ENCODE measurements at regions not wholly inside any gene's neighbourhood (a gene's known extent, or its start where the extent isn't known, plus 50 kb on each side); places are given as distances from the start of the nearest gene placed in this dataset.

DNA sequence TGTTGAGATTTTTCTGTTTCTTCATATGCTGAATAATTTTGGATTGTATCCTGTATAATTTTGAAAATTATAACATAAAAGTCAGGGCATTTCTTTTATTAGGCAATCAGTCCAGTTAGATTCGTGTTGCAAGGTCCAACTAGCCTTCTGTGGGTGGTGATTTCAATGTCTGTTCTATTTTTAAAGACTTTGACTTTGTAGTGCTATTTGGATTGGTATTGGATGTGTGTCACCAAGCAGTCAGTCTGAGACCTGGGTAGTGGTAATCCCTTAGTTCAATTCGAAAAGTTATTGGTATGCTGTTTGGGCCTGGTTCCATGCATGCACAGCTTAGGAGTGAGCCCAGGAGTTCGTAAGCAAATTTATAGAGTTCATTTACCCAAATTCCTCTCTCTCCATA, 82.2 kb downstream of the EPDR1 start:
- Histone ChIP-seq H3K27ac (replicated peaks; ENCODE audit: low read length) (no peak overlapping the region), H3K36me3 (replicated peaks in 1 of 2; ENCODE audit: control insufficient read depth in 2 of 2, insufficient read depth in 2 of 2, low read length in 2 of 2) (no peaks in the 10 kb centered on the region), H4K91ac (ENCODE audit: low read depth, low read length, poor library complexity) (no peak overlapping the region), H3K9me3 (replicated peaks in 1 of 2; ENCODE audit: control insufficient read depth in 2 of 2, insufficient read depth in 1 of 2, low read depth in 1 of 2, low read length in 2 of 2) (no peaks in the 10 kb centered on the region), H3K4ac (ENCODE audit: low read length) (no peak overlapping the region), H2BK15ac (ENCODE audit: low read length) (no peak overlapping the region), H2BK120ac (ENCODE audit: low read depth, low read length) (no peak overlapping the region), H3K4me2 (ENCODE audit: insufficient read depth, low read length, poor library complexity, severe bottlenecking) (no peak overlapping the region), H3K9ac (ENCODE audit: low read depth, low read length, poor library complexity) (no peak overlapping the region), H2AK5ac (ENCODE audit: low read depth, low read length) (no peak overlapping the region), H3K4me1 (ENCODE audit: control insufficient read depth in 2 of 2, insufficient read depth in 1 of 2, low read depth in 1 of 2, low read length in 2 of 2) (no peaks in the 10 kb centered on the region), H3K4me3 (ENCODE audit: low read length in 2 of 2) (no peak overlapping the region), H2BK12ac (ENCODE audit: low read length) (no peak overlapping the region), H2BK5ac (ENCODE audit: low read length) (no peak overlapping the region), H3K18ac (ENCODE audit: low read length) (no peak overlapping the region), H4K8ac (ENCODE audit: low read depth, low read length) (no peak overlapping the region), H2AFZ (ENCODE audit: low read length) (no peak overlapping the region), H3K79me1 (ENCODE audit: low read depth, low read length) (no peaks in the 10 kb centered on the region), H3K27me3 (ENCODE audit: control insufficient read depth in 3 of 3, insufficient read depth in 3 of 3, low read depth in 1 of 3, low read length in 3 of 3) (no peaks in the 10 kb centered on the region), H3K23ac (ENCODE audit: low read depth, low read length, poor library complexity) (no peak overlapping the region), H3K14ac (ENCODE audit: low read length) (no peak overlapping the region)
- no peak for DNase-seq (ENCODE audit: low spot score)
- no CpG with 5 or more reads among the region's 3 CpGs for WGBS, 2 donors (ENCODE audit: extremely low coverage in 2 of 2, insufficient read length in 2 of 2, insufficient replicate concordance in 1 of 2)

DNA sequence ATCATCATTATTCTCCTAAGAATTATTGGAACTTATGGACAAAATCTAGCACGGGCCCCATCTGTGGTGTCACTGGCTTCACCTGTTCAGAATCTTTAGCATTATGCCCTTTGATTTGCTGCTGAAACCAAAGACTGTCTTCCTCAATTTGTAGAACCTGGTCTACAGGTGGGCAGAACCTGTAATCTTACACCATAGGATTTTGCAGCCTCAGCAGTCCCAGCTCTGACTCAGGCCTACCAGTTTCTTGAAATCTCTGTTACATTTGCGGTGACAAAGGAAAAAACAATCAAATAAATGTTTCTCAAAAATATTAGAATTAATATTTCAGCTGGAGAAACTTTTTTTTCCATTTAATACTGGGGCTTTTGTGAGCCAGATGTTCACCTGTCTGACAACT, 86.1 kb downstream of the EPDR1 start:
- H3K23ac ChIP-seq (ENCODE audit: low read depth, low read length, poor library complexity) = no peak overlapping the region
- no peak for DNase-seq (ENCODE audit: low spot score)
- H3K9ac ChIP-seq (ENCODE audit: low read depth, low read length, poor library complexity) = no peak overlapping the region
- no peak overlapping the region for H4K91ac ChIP-seq (ENCODE audit: low read depth, low read length, poor library complexity)
- H4K8ac ChIP-seq (ENCODE audit: low read depth, low read length) = no peak overlapping the region
- no peak overlapping the region for H3K4me3 ChIP-seq (ENCODE audit: low read length in 2 of 2)
- no CpG with 5 or more reads among the region's 2 CpGs for WGBS, 2 donors (ENCODE audit: extremely low coverage in 2 of 2, insufficient read length in 2 of 2, insufficient replicate concordance in 1 of 2)
- H3K14ac ChIP-seq (ENCODE audit: low read length) = no peak overlapping the region
- no peaks in the 10 kb centered on the region for H3K4me1 ChIP-seq (ENCODE audit: control insufficient read depth in 2 of 2, insufficient read depth in 1 of 2, low read depth in 1 of 2, low read length in 2 of 2)
- H3K4me2 ChIP-seq (ENCODE audit: insufficient read depth, low read length, poor library complexity, severe bottlenecking) = no peak overlapping the region
- no peak overlapping the region for H2BK5ac ChIP-seq (ENCODE audit: low read length)
- H2AFZ ChIP-seq (ENCODE audit: low read length) = no peak overlapping the region
- no peak overlapping the region for H2BK15ac ChIP-seq (ENCODE audit: low read length)
- H3K36me3 ChIP-seq (replicated peaks in 1 of 2; ENCODE audit: control insufficient read depth in 2 of 2, insufficient read depth in 2 of 2, low read length in 2 of 2) = no peaks in the 10 kb centered on the region
- no peaks in the 10 kb centered on the region for H3K9me3 ChIP-seq (replicated peaks in 1 of 2; ENCODE audit: control insufficient read depth in 2 of 2, insufficient read depth in 1 of 2, low read depth in 1 of 2, low read length in 2 of 2)
- no peak overlapping the region for H3K27ac ChIP-seq (replicated peaks; ENCODE audit: low read length)
- H2BK12ac ChIP-seq (ENCODE audit: low read length) = no peak overlapping the region
- H2BK120ac ChIP-seq (ENCODE audit: low read depth, low read length) = no peak overlapping the region
- H3K4ac ChIP-seq (ENCODE audit: low read length) = no peak overlapping the region
- H2AK5ac ChIP-seq (ENCODE audit: low read depth, low read length) = no peak overlapping the region
- no peaks in the 10 kb centered on the region for H3K27me3 ChIP-seq (ENCODE audit: control insufficient read depth in 3 of 3, insufficient read depth in 3 of 3, low read depth in 1 of 3, low read length in 3 of 3)
- H3K79me1 ChIP-seq (ENCODE audit: low read depth, low read length) = no peaks in the 10 kb centered on the region
- H3K18ac ChIP-seq (ENCODE audit: low read length) = no peak overlapping the region

DNA sequence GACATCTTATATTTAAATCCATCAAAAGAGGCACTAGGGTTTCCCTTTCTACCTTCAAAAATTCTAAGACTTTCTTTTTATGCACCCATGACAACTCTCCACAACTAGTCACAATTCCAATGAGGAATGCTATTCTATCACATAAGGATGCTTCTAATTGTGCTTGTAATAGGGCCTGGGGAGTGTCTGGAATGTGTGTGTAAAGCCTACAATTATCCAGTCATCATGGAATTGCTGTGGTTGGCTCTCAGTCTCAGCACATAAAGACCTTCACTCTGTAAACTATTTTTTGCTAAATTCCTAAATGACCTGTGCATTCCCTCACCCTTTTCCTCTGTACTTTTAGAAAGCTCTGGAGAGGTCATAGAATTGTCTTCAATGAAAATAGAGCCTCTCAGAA, 86.7 kb downstream of the EPDR1 start:
- H3K4me2 ChIP-seq (ENCODE audit: insufficient read depth, low read length, poor library complexity, severe bottlenecking) = no peak overlapping the region
- H4K91ac ChIP-seq (ENCODE audit: low read depth, low read length, poor library complexity) = no peak overlapping the region
- no peak overlapping the region for H3K27ac ChIP-seq (replicated peaks; ENCODE audit: low read length)
- no peak overlapping the region for H2BK5ac ChIP-seq (ENCODE audit: low read length)
- no peaks in the 10 kb centered on the region for H3K36me3 ChIP-seq (replicated peaks in 1 of 2; ENCODE audit: control insufficient read depth in 2 of 2, insufficient read depth in 2 of 2, low read length in 2 of 2)
- no peak overlapping the region for H3K14ac ChIP-seq (ENCODE audit: low read length)
- H3K27me3 ChIP-seq (ENCODE audit: control insufficient read depth in 3 of 3, insufficient read depth in 3 of 3, low read depth in 1 of 3, low read length in 3 of 3) = no peaks in the 10 kb centered on the region
- no peak overlapping the region for H3K23ac ChIP-seq (ENCODE audit: low read depth, low read length, poor library complexity)
- H3K4me1 ChIP-seq (ENCODE audit: control insufficient read depth in 2 of 2, insufficient read depth in 1 of 2, low read depth in 1 of 2, low read length in 2 of 2) = no peaks in the 10 kb centered on the region
- H3K4ac ChIP-seq (ENCODE audit: low read length) = no peak overlapping the region
- no peak overlapping the region for H3K9ac ChIP-seq (ENCODE audit: low read depth, low read length, poor library complexity)
- no peak overlapping the region for H2AK5ac ChIP-seq (ENCODE audit: low read depth, low read length)
- H3K4me3 ChIP-seq (ENCODE audit: low read length in 2 of 2) = no peak overlapping the region
- H3K18ac ChIP-seq (ENCODE audit: low read length) = no peak overlapping the region
- no peak overlapping the region for H2AFZ ChIP-seq (ENCODE audit: low read length)
- H3K79me1 ChIP-seq (ENCODE audit: low read depth, low read length) = no peaks in the 10 kb centered on the region
- H3K9me3 ChIP-seq (replicated peaks in 1 of 2; ENCODE audit: control insufficient read depth in 2 of 2, insufficient read depth in 1 of 2, low read depth in 1 of 2, low read length in 2 of 2) = no peaks in the 10 kb centered on the region
- no peak overlapping the region for H4K8ac ChIP-seq (ENCODE audit: low read depth, low read length)
- no peak overlapping the region for H2BK120ac ChIP-seq (ENCODE audit: low read depth, low read length)
- no peak overlapping the region for H2BK15ac ChIP-seq (ENCODE audit: low read length)
- no peak for DNase-seq (ENCODE audit: low spot score)
- H2BK12ac ChIP-seq (ENCODE audit: low read length) = no peak overlapping the region

DNA sequence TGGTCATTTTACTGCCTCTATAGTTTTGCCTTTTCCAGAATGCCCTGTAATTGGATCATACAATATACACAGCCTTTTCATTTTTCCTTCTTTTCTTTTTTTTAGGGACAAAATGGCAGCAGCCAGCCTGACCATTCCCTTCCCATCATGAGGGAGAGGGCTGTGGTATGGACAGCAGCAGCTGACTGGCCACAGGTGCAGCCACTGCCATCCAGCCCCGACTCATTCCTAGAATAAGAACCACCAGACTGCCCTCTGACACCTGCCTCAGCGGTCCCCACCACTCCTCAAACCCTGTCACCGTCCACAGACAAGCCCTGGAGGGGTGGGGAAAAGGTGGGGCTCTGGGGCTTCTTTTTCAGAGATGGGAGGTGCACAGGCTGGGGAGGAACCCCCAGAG, 92.8 kb downstream of the EPDR1 start:
- Histone ChIP-seq H3K4ac (ENCODE audit: low read length) (no peak overlapping the region), H3K9ac (ENCODE audit: low read depth, low read length, poor library complexity) (no peak overlapping the region), H2BK15ac (ENCODE audit: low read length) (no peak overlapping the region), H4K91ac (ENCODE audit: low read depth, low read length, poor library complexity) (no peak overlapping the region), H3K79me1 (ENCODE audit: low read depth, low read length) (no peaks in the 10 kb centered on the region), H3K27me3 (ENCODE audit: control insufficient read depth in 3 of 3, insufficient read depth in 3 of 3, low read depth in 1 of 3, low read length in 3 of 3) (no peaks in the 10 kb centered on the region), H2AFZ (ENCODE audit: low read length) (no peak overlapping the region), H3K4me3 (ENCODE audit: low read length in 2 of 2) (no peak overlapping the region), H3K4me1 (ENCODE audit: control insufficient read depth in 2 of 2, insufficient read depth in 1 of 2, low read depth in 1 of 2, low read length in 2 of 2) (no peaks in the 10 kb centered on the region), H3K27ac (replicated peaks; ENCODE audit: low read length) (no peak overlapping the region), H2BK12ac (ENCODE audit: low read length) (no peak overlapping the region), H3K18ac (ENCODE audit: low read length) (no peak overlapping the region), H2BK120ac (ENCODE audit: low read depth, low read length) (no peak overlapping the region), H3K23ac (ENCODE audit: low read depth, low read length, poor library complexity) (no peak overlapping the region), H2AK5ac (ENCODE audit: low read depth, low read length) (no peak overlapping the region), H3K14ac (ENCODE audit: low read length) (no peak overlapping the region), H3K9me3 (replicated peaks in 1 of 2; ENCODE audit: control insufficient read depth in 2 of 2, insufficient read depth in 1 of 2, low read depth in 1 of 2, low read length in 2 of 2) (no peaks in the 10 kb centered on the region), H4K8ac (ENCODE audit: low read depth, low read length) (no peak overlapping the region), H2BK5ac (ENCODE audit: low read length) (no peak overlapping the region), H3K36me3 (replicated peaks in 1 of 2; ENCODE audit: control insufficient read depth in 2 of 2, insufficient read depth in 2 of 2, low read length in 2 of 2) (no peaks in the 10 kb centered on the region), H3K4me2 (ENCODE audit: insufficient read depth, low read length, poor library complexity, severe bottlenecking) (no peak overlapping the region)
- WGBS, 2 donors (ENCODE audit: extremely low coverage in 2 of 2, insufficient read length in 2 of 2, insufficient replicate concordance in 1 of 2) = no CpG with 5 or more reads among the region's 3 CpGs
- no peak for DNase-seq (ENCODE audit: low spot score)

Data from neuronal stem cell (in vitro differentiated cells).